ENCODE measurements at regions not wholly inside any gene's neighbourhood (a gene's known extent, or its start where the extent isn't known, plus 50 kb on each side); places are given as distances from the start of the nearest gene placed in this dataset.

GRCh38 chr7:12067156-12067831 is 143.8 kb upstream of the TMEM106B start:
- H3F3A ChIP-seq (ENCODE audit: insufficient read depth, low read length, poor library complexity, severe bottlenecking): no peaks in the 10 kb centered on the region
- no peak for TF ChIP-seq EZH2 (IDR thresholded peaks at IDR 0.05; ENCODE audit: borderline replicate concordance, insufficient read depth, low read length, poor library complexity, severe bottlenecking)
- no peak for TF ChIP-seq MXI1 (conservative IDR thresholded peaks at IDR 0.05; ENCODE audit: poor library complexity, severe bottlenecking)
- peak; percentile 95 for TF ChIP-seq RAD21 (conservative IDR thresholded peaks at IDR 0.05)
- TF ChIP-seq TAF1 (IDR thresholded peaks at IDR 0.05; ENCODE audit: low read depth): no peak
- TF ChIP-seq REST (IDR thresholded peaks at IDR 0.05; ENCODE audit: borderline replicate concordance): no peak
- TF ChIP-seq SMC3 (conservative IDR thresholded peaks at IDR 0.05; ENCODE audit: poor library complexity): peak; percentile 97
- TF ChIP-seq, protein P1, sequence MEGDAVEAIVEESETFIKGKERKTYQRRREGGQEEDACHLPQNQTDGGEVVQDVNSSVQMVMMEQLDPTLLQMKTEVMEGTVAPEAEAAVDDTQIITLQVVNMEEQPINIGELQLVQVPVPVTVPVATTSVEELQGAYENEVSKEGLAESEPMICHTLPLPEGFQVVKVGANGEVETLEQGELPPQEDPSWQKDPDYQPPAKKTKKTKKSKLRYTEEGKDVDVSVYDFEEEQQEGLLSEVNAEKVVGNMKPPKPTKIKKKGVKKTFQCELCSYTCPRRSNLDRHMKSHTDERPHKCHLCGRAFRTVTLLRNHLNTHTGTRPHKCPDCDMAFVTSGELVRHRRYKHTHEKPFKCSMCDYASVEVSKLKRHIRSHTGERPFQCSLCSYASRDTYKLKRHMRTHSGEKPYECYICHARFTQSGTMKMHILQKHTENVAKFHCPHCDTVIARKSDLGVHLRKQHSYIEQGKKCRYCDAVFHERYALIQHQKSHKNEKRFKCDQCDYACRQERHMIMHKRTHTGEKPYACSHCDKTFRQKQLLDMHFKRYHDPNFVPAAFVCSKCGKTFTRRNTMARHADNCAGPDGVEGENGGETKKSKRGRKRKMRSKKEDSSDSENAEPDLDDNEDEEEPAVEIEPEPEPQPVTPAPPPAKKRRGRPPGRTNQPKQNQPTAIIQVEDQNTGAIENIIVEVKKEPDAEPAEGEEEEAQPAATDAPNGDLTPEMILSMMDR (IDR thresholded peaks at IDR 0.05; ENCODE audit: poor library complexity, severe bottlenecking): peak; percentile 84

GRCh38 chr7:12069757-12070156 is 141.3 kb upstream of the TMEM106B start:
- no peaks in the 10 kb centered on the region for H3K27me3 ChIP-seq (ENCODE audit: insufficient read depth, low read depth, low read length)
- no peak overlapping the region for H3K9ac ChIP-seq (ENCODE audit: low read length)
- H3K4me3 ChIP-seq (ENCODE audit: low read length): no peak overlapping the region
- H4K20me1 ChIP-seq (ENCODE audit: insufficient read depth): no peaks in the 10 kb centered on the region
- H3K79me2 ChIP-seq (replicated peaks; ENCODE audit: insufficient read depth, low read length): no peaks in the 10 kb centered on the region
- no peak overlapping the region for H3K27ac ChIP-seq (ENCODE audit: low read length)
- no peaks in the 10 kb centered on the region for H3K36me3 ChIP-seq (ENCODE audit: insufficient read depth, low read length)
- no peaks in the 10 kb centered on the region for H3K9me2 ChIP-seq (ENCODE audit: insufficient read depth, low read length)
- H3K4me2 ChIP-seq (ENCODE audit: low read length): no peak overlapping the region
- TF ChIP-seq, protein P1 (IDR thresholded peaks at IDR 0.05; ENCODE audit: poor library complexity, severe bottlenecking): no peak
- no peak for TF ChIP-seq RAD21 (conservative IDR thresholded peaks at IDR 0.05)
- no peak for TF ChIP-seq MXI1 (conservative IDR thresholded peaks at IDR 0.05; ENCODE audit: poor library complexity, severe bottlenecking)
- no peak for TF ChIP-seq EZH2 (IDR thresholded peaks at IDR 0.05; ENCODE audit: borderline replicate concordance, insufficient read depth, low read length, poor library complexity, severe bottlenecking)
- no peak for TF ChIP-seq TAF1 (IDR thresholded peaks at IDR 0.05; ENCODE audit: low read depth)
- TF ChIP-seq POLR2AphosphoS5 (IDR thresholded peaks at IDR 0.05): no peak
- TF ChIP-seq REST (IDR thresholded peaks at IDR 0.05; ENCODE audit: borderline replicate concordance): no peak
- TF ChIP-seq EP300 (conservative IDR thresholded peaks at IDR 0.05; ENCODE audit: poor library complexity, severe bottlenecking): no peak
- TF ChIP-seq SMC3 (conservative IDR thresholded peaks at IDR 0.05; ENCODE audit: poor library complexity): no peak
- H3F3A ChIP-seq (ENCODE audit: insufficient read depth, low read length, poor library complexity, severe bottlenecking): no peaks in the 10 kb centered on the region
- H3K9me3 ChIP-seq (ENCODE audit: low read length): no peaks in the 10 kb centered on the region
- no peak overlapping the region for H2AFZ ChIP-seq (ENCODE audit: low read depth, low read length)

More at GRCh38 chr7:12067156-12067831, 143.8 kb upstream of the TMEM106B start:
- no peak overlapping the region for H3K4me3 ChIP-seq (ENCODE audit: low read length)
- H2AFZ ChIP-seq (ENCODE audit: low read depth, low read length): no peak overlapping the region
- no peaks in the 10 kb centered on the region for H3K9me2 ChIP-seq (ENCODE audit: insufficient read depth, low read length)
- H3K4me2 ChIP-seq (ENCODE audit: low read length): no peak overlapping the region
- H3K27ac ChIP-seq (ENCODE audit: low read length): no peak overlapping the region
- H3K9ac ChIP-seq (ENCODE audit: low read length): no peak overlapping the region
- no peaks in the 10 kb centered on the region for H3K27me3 ChIP-seq (ENCODE audit: insufficient read depth, low read depth, low read length)
- no peaks in the 10 kb centered on the region for H3K9me3 ChIP-seq (ENCODE audit: low read length)
- no peaks in the 10 kb centered on the region for H3K79me2 ChIP-seq (replicated peaks; ENCODE audit: insufficient read depth, low read length)
- H4K20me1 ChIP-seq (ENCODE audit: insufficient read depth): no peaks in the 10 kb centered on the region
- no peaks in the 10 kb centered on the region for H3K36me3 ChIP-seq (ENCODE audit: insufficient read depth, low read length)
